Hepatic stellate cell (primary cell): ENCODE measurements at regions not wholly inside any gene's neighbourhood (a gene's known extent, or its start where the extent isn't known, plus 50 kb on each side); places are given as distances from the start of the nearest gene placed in this dataset.
"Not testable (repeated sequence)": the region's sequence is repeated elsewhere in the genome, so short reads cannot be mapped to it uniquely, and the experiment has no call there.

Experiments used
- DNase-seq: peaks from one replicate; pipeline ENCODE4 v3.0.0; 2011; ENCODE audit warnings: low spot score

DNA sequence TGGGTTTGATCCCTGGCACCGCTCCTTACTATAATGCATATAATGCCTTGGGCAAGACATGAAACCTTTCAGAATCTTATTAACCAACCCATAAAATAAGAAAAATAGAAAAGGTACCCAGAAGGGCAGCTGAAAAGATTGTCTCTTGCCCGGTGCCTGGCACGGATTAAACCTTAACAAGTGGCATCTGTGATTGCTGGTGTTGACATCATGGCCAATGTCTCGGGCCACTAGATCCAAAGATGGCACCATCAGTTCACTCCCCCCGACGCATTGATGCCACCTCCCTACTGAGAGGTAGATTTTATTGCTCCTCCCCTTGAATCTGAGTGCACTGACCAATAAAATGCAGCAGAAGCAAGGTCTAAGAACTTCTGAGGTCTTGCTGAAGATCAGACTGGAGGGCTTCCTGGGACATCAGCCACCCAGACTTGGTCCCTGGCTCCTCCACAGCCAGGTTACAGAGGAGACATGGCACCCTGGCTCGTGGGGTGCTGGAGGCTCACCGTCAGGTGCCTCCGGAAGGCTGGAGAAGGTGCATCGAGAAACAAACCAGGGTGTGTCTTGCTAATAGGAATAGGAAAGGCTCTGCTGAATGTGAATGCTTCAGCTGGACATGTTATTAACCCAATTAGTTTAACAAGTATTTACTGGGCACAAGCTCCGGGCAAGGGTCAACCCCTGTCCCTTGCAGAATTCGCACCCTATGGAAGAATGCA, 80.0 kb upstream of the COL5A1 start:
- no peak for DNase-seq

DNA sequence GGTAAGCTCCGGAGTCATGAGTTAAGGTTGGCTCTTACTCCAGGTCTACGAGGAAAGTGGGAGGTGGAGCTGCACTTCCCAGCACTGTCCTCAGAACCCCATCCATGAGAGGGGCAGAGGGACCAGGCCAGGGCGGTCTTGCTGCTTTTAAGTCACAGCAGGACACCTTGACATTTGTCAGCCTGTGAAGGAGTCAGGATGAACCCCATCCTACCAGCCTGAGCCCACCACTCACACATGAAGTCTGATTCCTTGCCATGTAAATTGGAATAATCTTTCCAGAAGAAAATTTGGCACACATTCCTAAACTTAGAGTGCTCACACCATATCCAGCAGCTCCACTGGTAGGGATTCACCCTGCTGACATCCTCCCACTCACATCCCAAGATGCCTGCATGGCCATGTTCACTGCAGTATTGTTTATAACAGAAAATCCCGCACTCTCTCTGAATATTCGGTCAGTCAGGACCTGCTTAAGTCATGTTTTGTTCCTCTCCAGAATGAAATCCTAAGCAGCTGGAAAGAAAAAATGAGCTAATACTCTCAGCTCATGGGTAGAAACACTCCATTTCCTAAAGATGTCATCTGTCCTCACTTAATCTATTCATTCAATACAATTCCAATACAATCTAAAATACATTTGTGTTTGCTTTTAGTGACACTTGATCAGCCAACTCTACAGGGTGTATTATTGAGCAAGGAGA, 79.3 kb upstream of the COL5A1 start:
- DNase-seq = no peak

DNA sequence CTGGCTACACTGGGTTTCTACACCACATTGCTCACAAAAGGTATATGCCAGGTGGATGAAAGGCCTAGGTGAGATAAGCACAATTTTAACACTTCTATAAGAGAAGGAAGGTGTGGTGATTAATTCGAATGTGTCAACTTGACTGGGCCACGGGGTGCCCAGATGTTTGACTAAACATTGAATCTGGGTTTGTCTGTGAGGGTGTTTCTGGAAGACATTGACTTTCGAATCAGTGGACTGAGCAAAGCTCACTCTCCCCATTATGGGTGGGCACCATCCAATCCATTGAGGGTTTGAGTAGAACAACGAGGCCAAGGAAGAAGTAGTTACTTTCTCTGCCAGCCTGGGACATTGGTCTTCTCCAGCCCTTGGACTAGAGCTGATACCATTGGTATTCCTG, 78.2 kb upstream of the COL5A1 start:
- no peak for DNase-seq

DNA sequence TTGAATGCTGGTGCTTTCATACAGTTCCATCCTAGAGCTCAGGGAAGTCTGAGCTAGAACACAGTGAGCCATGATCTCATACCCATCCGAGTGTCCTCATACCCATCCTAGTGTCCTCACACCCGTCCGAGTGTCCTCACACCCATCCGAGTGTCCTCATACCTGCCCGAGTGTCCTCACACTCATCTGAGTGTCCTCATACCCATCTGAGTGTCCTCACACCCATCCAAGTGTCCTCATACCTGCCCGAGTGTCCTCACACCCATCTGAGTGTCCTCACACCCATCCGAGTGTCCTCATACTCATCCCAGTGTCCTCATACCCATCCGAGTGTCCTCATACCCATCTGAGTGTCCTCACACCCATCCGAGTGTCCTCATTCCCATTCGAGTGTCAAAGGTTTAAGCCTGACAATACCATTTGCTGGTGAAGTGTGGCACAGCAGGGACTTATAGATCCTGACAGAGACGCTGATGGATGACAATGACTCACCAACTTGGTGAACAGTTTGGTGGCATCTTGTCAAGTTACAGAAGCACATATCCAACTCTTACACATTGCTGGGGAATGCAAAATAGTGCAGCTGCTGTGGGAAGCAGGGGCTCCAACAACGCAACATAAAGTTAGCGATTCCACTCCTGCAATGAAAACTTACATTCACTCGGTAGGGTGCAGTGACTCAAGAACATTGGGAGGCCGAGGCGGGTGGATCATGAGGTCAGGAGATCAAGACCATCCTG, 77.0 kb upstream of the COL5A1 start:
- peak; percentile 64 for DNase-seq

DNA sequence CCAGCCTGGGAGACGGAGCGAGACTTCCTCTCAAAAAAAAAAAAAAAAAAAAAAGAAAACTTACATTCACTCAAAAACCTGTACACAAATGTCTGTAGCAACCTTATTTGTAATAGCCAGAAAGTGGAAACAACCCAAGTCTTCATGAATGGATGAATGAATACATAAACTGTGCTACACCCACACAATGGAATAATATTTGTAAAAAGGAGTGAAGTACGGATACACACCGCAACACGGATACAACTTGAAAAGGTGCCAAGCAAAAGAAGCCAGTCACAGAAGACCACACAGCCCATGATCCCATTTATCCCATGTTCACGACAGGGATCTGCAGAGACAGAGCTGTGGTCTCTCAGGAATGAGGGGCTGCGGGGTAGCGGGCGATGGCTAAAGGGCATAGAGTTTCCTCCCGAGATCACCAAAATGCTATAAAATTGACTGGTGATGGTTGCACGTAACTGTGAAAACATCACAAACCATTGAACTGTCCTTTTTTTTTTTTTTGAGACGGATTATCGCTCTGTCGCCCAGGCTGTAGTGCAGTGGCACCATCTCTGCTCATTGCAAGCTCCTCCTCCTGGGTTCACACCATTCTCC, 76.2 kb upstream of the COL5A1 start:
- no peak for DNase-seq

DNA sequence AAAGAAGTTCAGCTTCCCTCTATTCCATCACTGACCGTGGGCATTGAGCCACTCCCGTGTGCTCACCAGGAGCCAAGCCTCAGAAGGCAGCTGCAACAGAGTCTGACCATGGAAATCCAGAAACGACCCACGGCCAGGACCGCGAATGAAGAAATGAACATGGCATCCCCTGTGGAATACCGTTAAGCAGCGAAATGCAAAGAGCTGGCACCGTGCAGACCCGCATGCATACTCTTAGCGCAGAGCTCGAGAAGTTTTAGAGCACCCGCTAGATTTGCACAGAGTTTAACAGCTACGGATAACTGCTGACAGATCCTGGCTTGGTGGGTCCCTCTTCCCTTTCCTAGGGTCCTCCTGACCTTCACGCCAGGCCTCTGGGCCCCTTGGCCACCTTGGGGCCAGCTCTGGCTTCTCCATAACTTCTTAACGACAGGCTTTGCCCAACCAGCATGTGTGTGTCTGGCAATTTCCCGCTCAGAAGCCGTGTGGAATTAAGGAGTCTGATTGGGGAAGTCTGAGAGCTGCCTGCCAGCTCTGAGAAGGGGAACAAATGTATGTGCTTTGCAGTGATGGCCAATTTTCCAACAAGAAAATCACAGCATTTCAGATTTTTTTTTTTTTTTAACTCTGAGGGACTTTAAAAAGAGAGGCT, 75.3 kb upstream of the COL5A1 start:
- no peak for DNase-seq

DNA sequence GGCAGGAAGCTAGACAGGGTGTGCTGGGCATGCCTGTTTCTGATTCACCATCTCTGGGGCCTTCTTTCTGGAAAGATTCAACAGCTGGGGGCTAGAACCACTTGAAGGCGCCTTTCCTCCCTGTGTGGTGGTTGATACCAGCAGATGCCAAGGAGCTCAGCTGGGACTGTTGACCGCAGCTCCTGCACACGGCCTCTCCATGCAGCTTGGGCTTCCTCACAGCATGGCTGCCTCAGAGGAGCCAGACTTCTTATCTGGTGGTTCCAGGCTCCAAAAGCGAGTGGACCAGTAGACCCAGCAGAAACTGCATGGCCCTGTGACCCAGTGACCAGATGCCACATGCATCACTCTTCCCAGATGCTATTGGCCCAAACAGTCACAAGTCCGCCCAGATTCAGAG, 74.7 kb upstream of the COL5A1 start:
- no peak for DNase-seq

DNA sequence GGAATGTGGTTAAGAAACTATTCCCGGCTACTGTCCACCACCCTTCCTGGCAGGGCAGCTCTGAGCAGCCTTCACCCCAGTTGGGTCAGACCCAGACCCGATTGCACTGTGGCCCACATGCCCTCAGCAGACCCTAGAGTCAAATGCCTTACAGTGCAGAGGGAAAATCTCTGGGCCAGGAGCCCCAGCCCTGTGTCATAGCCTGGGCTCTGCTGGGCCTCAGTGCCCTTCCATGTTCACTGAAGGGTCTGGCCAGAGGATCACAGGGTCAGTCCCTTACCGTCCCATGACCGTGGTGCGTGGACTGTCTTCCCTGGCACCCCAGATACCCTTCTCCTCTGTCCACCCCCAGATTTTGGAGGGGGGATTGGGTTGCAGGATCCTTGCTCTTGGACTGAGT, 73.5 kb upstream of the COL5A1 start:
- DNase-seq = no peak

DNA sequence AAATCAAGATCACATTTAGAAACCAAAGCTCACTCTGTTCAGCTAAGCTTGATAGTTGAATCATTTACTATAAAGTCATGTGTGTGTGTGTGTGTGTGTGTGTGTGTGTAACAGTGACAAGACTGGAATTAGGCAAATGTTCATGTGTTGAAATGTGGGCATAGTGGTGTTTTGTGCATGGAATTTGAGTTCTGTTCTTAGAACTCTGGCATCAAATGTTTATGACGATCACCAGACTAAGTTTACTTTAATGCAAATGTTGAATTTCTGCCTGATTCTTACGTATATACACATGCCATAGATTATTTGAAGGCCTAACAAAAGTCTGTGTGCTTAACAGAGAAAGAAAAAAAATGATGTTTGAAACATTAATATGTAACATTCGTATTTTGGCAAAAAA, 72.8 kb upstream of the COL5A1 start:
- DNase-seq = no peak

DNA sequence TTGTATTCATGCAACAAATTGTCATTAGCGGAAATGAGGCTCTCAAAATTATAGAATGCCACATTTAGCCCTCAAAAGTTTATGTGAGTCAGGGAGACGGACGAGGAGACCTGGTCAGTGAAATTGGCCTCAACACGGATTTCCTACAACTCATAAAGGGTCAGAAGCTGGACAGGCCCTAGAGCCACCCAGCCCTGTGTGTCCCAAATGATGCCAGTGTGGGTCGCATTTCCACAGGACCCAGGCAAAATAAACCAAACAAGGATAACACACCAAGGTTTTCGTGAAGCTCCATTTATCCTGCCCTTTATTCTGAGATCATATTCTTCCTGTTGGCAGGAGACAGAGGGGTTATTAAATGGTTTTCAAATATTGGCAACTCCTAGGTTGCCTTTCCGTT, 72.0 kb upstream of the COL5A1 start:
- DNase-seq = no peak

DNA sequence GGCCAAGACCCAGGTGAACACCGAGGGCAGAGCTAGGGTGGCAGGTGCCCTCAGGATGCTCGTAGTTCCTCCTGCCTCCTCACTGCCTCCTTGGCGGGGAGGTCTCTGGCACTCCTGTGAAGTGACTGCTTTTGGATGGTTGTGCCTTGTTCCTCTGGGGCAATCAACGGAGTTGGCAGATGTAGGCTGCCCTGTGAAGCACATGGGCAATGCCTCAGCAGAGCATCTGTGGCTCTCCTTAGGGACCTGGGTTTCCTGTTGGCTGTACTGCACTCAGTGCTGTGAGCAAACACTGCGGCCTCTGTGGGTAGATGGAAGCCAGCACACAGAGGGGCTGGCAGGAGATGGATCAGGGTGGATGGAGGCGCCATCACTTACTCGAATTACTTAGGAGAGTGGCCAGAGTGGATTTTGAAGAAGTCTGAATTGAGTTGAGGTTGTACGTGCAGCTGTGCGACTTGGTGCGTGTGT, 71.4 kb upstream of the COL5A1 start:
- DNase-seq = no peak

DNA sequence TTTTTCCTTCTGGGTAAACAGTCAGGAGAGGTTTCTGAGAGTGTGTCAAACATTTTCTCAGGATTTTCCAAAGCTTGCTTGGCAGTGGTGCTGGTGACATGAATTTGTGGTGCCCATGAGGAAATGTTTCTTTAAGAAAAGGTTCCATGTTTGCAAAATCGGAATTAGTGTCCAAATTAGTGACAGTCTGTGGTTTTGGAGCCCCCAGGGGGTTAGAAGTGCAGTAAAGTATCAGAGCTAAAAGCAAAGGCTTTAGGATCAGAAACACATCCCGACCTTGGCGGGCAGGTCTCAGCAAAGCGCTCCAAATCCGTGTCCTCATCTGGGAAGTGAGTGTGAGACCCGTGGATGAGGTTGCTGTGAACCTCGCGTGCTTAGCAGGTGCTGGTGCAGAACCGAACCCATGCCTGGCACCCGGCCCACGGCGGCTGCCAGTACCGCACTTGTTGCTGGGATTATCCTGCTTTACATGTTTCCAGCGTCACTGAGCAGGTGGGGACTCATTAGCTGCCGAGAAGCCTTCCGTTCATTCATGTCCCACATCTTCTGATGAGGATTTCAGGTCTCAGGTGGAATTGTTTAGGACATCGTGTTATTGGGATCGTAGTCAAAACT, 70.8 kb upstream of the COL5A1 start:
- no peak for DNase-seq

DNA sequence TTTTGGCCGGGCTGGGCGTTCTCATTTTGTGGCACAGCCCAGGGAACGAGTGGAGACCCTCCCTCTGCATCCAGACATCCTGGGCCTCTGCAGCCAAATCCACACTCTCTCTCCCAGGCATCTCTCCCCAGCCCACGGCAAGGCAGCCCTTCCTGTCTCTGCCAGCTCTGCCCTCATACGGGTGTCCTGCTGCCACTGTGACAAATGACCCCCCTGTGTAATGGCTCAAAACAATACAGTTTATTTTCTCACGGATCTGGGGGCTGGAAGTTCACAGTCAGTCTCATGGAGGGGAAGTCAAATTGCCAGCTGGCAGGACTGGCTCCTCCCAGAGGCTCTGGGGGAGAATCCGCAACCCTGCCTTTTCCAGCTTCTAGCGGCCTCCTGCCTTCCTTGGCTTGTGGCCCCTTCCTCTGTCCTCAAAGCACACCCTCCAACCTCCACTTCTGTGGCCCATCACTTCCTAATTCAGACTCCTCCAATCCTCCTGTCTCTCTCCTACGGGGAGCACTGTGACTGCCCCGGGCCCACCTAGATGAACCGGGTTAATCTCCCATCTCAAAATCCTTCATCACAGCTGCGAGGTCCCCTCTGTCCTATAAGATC, 70.2 kb upstream of the COL5A1 start:
- DNase-seq = no peak

DNA sequence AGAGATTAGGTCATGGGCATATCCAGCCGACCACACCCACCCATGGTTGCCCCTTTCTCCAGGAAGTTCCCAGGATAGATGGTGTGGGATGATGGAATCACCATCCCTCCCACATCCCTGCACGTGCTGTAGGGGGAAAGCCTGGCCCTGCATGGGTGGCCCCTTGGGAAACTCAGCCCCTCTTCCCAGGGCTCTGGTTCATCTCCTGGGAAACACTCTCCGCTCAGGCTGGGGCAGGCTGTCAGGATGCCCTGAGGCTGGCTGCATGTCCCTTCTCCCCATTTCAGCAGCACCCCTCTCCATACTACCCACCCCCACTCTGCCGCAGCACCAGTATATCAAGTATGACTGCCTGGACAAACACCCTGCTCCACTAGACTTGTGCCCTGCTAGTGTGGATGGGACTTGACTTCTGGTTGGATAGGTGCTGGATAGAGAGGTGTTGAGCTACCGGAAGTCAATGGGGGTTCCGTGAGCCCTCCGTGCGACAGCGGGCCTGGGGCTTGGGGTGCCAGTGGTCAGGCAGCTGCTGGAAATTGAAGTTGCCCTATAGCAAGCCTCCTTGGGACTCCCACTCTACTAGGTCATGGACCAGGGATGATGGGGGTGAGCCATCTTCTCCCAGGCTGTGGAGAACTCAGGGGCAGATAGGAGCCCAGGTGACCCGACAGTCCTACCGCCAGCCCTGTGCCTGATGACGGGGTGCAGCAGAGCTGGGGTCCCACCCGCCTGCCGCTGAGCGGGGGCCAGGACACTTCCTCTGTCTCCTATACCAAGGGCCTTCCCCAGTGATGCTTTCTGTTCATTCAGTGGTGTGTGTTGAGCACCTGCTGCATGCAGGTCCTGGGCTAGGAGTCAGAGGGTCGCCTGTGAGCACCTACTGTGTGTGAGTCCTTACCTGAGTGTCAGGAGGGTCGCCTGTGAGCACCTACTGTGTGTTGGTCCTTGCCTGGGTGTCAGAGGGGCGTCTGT, 69.4 kb upstream of the COL5A1 start:
- DNase-seq = peak; percentile 42

DNA sequence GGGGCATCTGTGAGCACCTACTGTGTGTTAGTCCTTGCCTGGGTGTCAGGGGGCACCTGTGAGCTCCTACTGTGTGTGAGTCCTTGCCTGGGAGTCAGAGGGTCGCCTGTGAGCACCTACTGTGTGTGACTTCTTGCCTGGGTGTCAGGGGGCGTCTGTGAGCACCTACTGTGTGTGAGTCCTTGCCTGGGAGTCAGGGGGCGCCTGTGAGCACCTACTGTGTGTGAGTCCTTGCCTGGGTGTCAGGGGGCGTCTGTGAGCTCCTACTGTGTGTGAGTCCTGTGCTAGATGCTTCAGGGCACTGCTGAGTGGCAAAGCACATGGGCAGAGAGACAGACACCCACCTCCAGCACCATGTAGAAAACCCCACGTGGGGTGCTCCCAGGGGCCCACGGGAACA, 66.9 kb upstream of the COL5A1 start:
- DNase-seq = not testable (repeated sequence)

DNA sequence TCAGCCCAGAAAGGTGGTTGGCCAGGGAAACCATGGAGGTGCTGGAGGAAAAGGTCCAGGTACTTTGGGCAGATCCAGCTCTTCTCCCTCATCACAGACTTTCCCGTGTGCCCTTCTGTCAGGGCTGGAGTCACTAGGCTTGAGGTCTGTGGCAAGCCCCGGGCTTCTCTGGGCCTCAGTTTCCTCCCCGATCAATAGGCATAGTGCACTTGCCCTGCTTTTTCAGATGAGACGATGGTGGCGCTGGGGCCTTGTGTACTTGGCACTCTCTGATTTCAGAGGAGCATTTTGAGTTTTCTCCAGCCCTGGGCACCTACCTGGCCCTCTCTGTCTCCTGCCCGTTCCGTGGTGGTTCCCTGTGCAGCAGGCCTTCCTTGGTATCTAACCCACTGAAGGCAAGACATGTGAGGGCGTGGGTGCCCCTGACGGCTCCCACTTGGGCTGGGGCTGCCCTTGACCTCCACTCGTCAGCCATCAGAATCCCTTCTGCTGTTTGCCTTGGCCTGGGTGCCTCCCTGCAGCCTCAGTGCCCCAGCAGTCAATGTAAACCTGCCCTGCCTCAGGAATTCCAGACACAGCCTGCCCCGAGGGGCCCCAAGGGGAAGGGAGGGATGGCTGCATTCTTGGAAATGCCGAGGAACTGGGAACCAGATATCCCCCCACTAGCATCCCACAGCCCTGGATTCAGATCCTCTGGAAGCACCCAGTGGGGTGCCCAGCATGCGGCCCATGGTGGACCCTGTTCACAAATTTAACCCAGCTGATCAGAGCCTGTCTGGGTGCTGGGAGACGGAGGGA, 66.3 kb upstream of the COL5A1 start:
- DNase-seq = no peak

DNA sequence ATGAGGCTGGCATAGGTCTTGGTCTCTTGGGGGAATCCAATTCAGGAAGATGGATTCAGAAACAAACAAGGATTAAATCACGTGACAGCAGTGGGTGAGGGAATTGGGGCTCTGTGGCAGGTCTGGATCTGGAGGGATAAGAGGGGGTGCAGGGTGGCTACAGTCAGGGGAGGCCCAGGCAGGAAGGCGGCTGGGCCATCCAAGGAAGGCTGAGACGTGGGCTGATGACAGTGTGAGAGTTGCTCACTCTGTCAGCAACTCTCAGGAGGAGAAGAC, 65.8 kb upstream of the COL5A1 start:
- no peak for DNase-seq

DNA sequence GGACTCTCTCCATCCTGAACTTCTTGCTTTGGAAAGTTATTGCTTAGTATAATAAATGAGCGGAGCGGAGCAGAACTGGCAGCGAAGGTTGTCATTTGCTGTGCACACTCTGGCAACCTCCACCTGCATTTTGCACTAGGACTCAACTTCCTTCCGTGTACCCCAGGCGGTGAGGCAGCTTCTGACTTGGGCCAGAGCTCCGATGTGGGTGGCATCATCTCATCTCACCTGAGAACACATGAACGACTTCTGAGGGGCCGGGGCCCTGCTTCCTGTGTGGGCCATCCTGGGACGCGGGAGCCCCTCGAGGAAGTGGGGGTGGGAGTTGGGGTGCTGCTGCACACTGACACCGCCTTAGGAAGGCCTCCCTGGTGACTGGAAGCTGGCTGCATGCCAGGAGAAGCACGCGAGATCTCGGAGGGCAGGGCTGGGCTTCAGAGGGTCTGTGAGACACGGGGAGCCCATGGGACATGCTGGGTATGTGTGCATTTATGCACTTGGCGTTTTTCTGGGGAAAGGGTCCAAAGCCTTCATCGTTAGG, 56.5 kb upstream of the COL5A1 start:
- no peak for DNase-seq
